HEK293T (cell line): ENCODE measurements at regions not wholly inside any gene's neighbourhood (a gene's known extent, or its start where the extent isn't known, plus 50 kb on each side); places are given as distances from the start of the nearest gene placed in this dataset.
"Not testable (repeated sequence)": the region's sequence is repeated elsewhere in the genome, so short reads cannot be mapped to it uniquely, and the experiment has no call there.

Experiments used
- CTCF ChIA-PET: fragments of 350-600 bp; formaldehyde crosslinking; extraction: SDS; loops from one replicate; lab custom pipeline; 2021; ENCODE audit warnings: antibody characterized with exemption, inconsistent platforms; lab: Yijun Ruan, JAX
- POLR2A ChIA-PET: fragments of 350-600 bp; formaldehyde crosslinking; extraction: SDS; loops from one replicate; lab custom pipeline; 2020; ENCODE audit warnings: antibody characterized with exemption, inconsistent platforms; lab: Yijun Ruan, JAX
- DNase-seq: peaks from one replicate; pipeline ENCODE4 v3.0.0; 2012; ENCODE audit warnings: mixed read lengths; ENCODE audit errors: extremely low spot score
- ARNT ChIP-seq: fragments of 450-650 bp; IDR thresholded peaks from 2 replicates; pipeline ENCODE4 v1.6.1; 2017; ENCODE audit warnings: mild to moderate bottlenecking
- BHLHE40 ChIP-seq: fragments of 450-650 bp; IDR thresholded peaks from 2 replicates; pipeline ENCODE4 v1.6.1; 2016; ENCODE audit warnings: mild to moderate bottlenecking, moderate library complexity, borderline replicate concordance
- CTBP1 ChIP-seq: fragments of 450-650 bp; IDR thresholded peaks from 2 replicates; pipeline ENCODE4 v1.6.1; 2016; ENCODE audit warnings: borderline replicate concordance
- ELF4 ChIP-seq: fragments of 450-650 bp; IDR thresholded peaks from 2 replicates; pipeline ENCODE4 v1.6.1; 2017; ENCODE audit warnings: antibody characterized with exemption
- FOXA1 ChIP-seq: fragments of 450-650 bp; IDR thresholded peaks from 2 replicates; pipeline ENCODE4 v1.6.1; 2016; ENCODE audit warnings: mild to moderate bottlenecking
- FOXK2 ChIP-seq: fragments of 450-650 bp; IDR thresholded peaks from 2 replicates; pipeline ENCODE4 v1.6.1; 2016; ENCODE audit warnings: mild to moderate bottlenecking
- FOXM1 ChIP-seq: fragments of 450-650 bp; IDR thresholded peaks from 2 replicates; pipeline ENCODE4 v1.6.1; 2017; ENCODE audit warnings: mild to moderate bottlenecking, borderline replicate concordance
- HDGF ChIP-seq: fragments of 450-650 bp; IDR thresholded peaks from 2 replicates; pipeline ENCODE4 v1.6.1; 2017; ENCODE audit warnings: antibody characterized with exemption, borderline replicate concordance
- L3MBTL2 ChIP-seq: fragments of 450-650 bp; conservative IDR thresholded peaks from 2 replicates; pipeline ENCODE4 v1.6.1; 2016; ENCODE audit warnings: mild to moderate bottlenecking
- LEF1 ChIP-seq: fragments of 450-650 bp; IDR thresholded peaks from 2 replicates; pipeline ENCODE4 v1.6.1; 2017; ENCODE audit warnings: mild to moderate bottlenecking, borderline replicate concordance
- NFRKB ChIP-seq: fragments of 450-650 bp; IDR thresholded peaks from 2 replicates; pipeline ENCODE4 v1.6.1; 2016; ENCODE audit warnings: mild to moderate bottlenecking, moderate library complexity
- SP1 ChIP-seq: fragments of 450-650 bp; IDR thresholded peaks from 2 replicates; pipeline ENCODE4 v1.6.1; 2017
- SUZ12 ChIP-seq: fragments of 450-650 bp; IDR thresholded peaks from 2 replicates; pipeline ENCODE4 v1.6.1; 2016; ENCODE audit warnings: mild to moderate bottlenecking
- TARDBP ChIP-seq: fragments of 450-650 bp; IDR thresholded peaks from 2 replicates; pipeline ENCODE4 v1.6.1; 2016
- ZNF384 ChIP-seq: fragments of 450-650 bp; IDR thresholded peaks from 2 replicates; pipeline ENCODE4 v1.6.1; 2016
- TF ChIP-seq, protein P1 (sequence below): fragments of 450-650 bp; IDR thresholded peaks from 2 replicates; pipeline ENCODE4 v1.6.1; 2016

DNA sequence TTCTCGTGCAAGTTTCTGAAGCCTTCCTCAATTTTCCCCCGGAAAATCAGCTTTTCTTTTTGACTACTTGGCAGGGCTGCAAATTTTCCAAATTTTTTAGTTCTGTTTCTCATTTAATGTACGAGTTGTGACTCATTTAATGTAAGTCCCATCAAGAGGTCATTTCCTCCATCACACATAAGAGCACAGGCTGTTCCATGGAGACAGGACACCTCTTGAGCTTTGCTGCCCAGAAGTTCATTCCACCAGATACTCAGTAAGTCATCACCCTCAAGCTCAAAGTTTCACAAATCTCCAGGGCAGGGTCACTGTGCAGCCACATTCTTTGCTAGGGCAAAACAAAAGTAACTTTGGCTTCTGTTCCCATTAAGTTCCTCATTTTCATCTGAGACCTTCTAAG lies 101.5 kb upstream of the TEKT4 start:
- no peak for DNase-seq
- POLR2A ChIA-PET = no interaction called here
- TF ChIP-seq LEF1 (no peak), ZNF384 (no peak), NFRKB (no peak)
- CTCF ChIA-PET = no interaction called here

- no peak for TF ChIP-seq SUZ12
- TF ChIP-seq ZNF384 = no peak
- TF ChIP-seq BHLHE40 = no peak
- TF ChIP-seq LEF1 = no peak
- no peak for TF ChIP-seq ARNT
- no peak for TF ChIP-seq FOXA1
- TF ChIP-seq FOXK2 = no peak
- TF ChIP-seq TARDBP = no peak
- TF ChIP-seq, protein P1, sequence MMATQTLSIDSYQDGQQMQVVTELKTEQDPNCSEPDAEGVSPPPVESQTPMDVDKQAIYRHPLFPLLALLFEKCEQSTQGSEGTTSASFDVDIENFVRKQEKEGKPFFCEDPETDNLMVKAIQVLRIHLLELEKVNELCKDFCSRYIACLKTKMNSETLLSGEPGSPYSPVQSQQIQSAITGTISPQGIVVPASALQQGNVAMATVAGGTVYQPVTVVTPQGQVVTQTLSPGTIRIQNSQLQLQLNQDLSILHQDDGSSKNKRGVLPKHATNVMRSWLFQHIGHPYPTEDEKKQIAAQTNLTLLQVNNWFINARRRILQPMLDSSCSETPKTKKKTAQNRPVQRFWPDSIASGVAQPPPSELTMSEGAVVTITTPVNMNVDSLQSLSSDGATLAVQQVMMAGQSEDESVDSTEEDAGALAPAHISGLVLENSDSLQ = no peak
- TF ChIP-seq FOXM1 = no peak
- TF ChIP-seq CTBP1 = no peak
- TF ChIP-seq NFRKB = no peak
- TF ChIP-seq ELF4 = no peak
- TF ChIP-seq L3MBTL2 = no peak
- TF ChIP-seq SP1 = no peak
- no peak for TF ChIP-seq HDGF
- ChIA-PET CTCF (no interaction called here), POLR2A (no interaction called here)
- DNase-seq = no peak
These were observed 96.4 kb upstream of the TEKT4 start for GRCh38 chr2:94774851-94775250.

GRCh38 chr2:94776036-94776435 lies 95.2 kb upstream of the TEKT4 start:
- no peak for TF ChIP-seq TARDBP
- TF ChIP-seq, protein P1 = no peak
- no peak for TF ChIP-seq ELF4
- TF ChIP-seq SP1 = no peak
- no peak for TF ChIP-seq FOXK2
- TF ChIP-seq BHLHE40 = no peak
- no peak for TF ChIP-seq LEF1
- no peak for TF ChIP-seq ARNT
- no peak for TF ChIP-seq FOXA1
- no peak for TF ChIP-seq ZNF384
- TF ChIP-seq SUZ12 = no peak
- no peak for TF ChIP-seq NFRKB
- TF ChIP-seq FOXM1 = no peak
- TF ChIP-seq HDGF = no peak
- no peak for TF ChIP-seq CTBP1
- no peak for TF ChIP-seq L3MBTL2
- no peak for DNase-seq
- ChIA-PET CTCF (no interaction called here), POLR2A (no interaction called here)

GRCh38 chr2:94785105-94785504 lies 86.1 kb upstream of the TEKT4 start:
- POLR2A ChIA-PET, DNase-seq, CTCF ChIA-PET: not testable (repeated sequence)

DNA sequence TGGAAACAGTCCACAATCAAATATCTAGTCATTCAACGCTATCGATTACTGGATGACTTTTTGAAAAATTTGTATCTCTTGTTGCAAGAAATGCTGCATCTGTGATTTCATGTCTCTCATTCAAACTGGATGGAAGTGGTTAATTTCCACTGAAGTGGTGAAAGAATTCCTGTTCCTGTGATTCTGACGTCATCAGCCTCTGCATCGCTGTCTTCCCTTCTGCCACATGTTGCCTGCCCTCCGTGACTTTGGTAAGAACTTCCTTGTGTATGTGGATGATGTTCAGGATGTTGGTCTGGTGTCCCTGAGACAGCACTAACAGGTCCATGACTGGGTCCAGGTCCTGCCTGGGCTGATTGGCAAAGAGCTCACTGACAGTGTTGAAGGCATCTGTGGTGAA lies 84.8 kb upstream of the TEKT4 start:
- POLR2A ChIA-PET, CTCF ChIA-PET: not testable (repeated sequence)

GRCh38 chr2:94790169-94790568 lies 81.1 kb upstream of the TEKT4 start:
- DNase-seq, CTCF ChIA-PET: not testable (repeated sequence)

More for the DNA sequence above, 84.8 kb upstream of the TEKT4 start:
- not testable (repeated sequence) for DNase-seq

GRCh38 chr2:94797235-94797634 lies 74.0 kb upstream of the TEKT4 start:
- CTCF ChIA-PET, POLR2A ChIA-PET, DNase-seq: not testable (repeated sequence)

More at GRCh38 chr2:94790169-94790568, 81.1 kb upstream of the TEKT4 start:
- POLR2A ChIA-PET = not testable (repeated sequence)
